ENCODE measurements at regions not wholly inside any gene's neighbourhood (a gene's known extent, or its start where the extent isn't known, plus 50 kb on each side); places are given as distances from the start of the nearest gene placed in this dataset.

GRCh38 chr16:35642322-35642835 lies 2183.0 kb downstream of the TP53TG3F start:
- ChIA-PET POLR2A (no interaction called here), CTCF (no interaction called here)
- H3K27me3 ChIP-seq (ENCODE audit: control insufficient read depth, insufficient read depth, low read length): no peaks in the 10 kb centered on the region
- TF ChIP-seq CTCF (IDR thresholded peaks at IDR 0.05; ENCODE audit: insufficient read depth, low read depth, low read length): no peak
- no peak overlapping the region for H3K4me3 ChIP-seq (ENCODE audit: low read depth, low read length)
- DNase-seq (ENCODE audit: low read depth): no peak
- H3K36me3 ChIP-seq (ENCODE audit: control insufficient read depth, insufficient read depth, low read length): no peaks in the 10 kb centered on the region

- Histone ChIP-seq H3K36me3 (ENCODE audit: control insufficient read depth, insufficient read depth, low read length) (no peaks in the 10 kb centered on the region), H3K27me3 (ENCODE audit: control insufficient read depth, insufficient read depth, low read length) (no peaks in the 10 kb centered on the region), H3K4me3 (ENCODE audit: low read depth, low read length) (no peak overlapping the region)
- POLR2A ChIA-PET: no interaction called here
- no peak for DNase-seq (ENCODE audit: low read depth)
- no peak for TF ChIP-seq CTCF (IDR thresholded peaks at IDR 0.05; ENCODE audit: insufficient read depth, low read depth, low read length)
- CTCF ChIA-PET: no interaction called here
These were observed 2192.4 kb downstream of the TP53TG3F start for GRCh38 chr16:35651841-35652240.

- no peak overlapping the region for H3K4me3 ChIP-seq (ENCODE audit: low read depth, low read length)
- no peak for TF ChIP-seq CTCF (IDR thresholded peaks at IDR 0.05; ENCODE audit: insufficient read depth, low read depth, low read length)
- POLR2A ChIA-PET: no interaction called here
- DNase-seq (ENCODE audit: low read depth): no peak
- H3K36me3 ChIP-seq (ENCODE audit: control insufficient read depth, insufficient read depth, low read length): no peaks in the 10 kb centered on the region
- no peaks in the 10 kb centered on the region for H3K27me3 ChIP-seq (ENCODE audit: control insufficient read depth, insufficient read depth, low read length)
- CTCF ChIA-PET: no interaction called here
These were observed 2204.8 kb downstream of the TP53TG3F start for GRCh38 chr16:35664091-35664693.

GRCh38 chr16:35685085-35685484 lies 2225.7 kb downstream of the TP53TG3F start:
- DNase-seq (ENCODE audit: low read depth): no peak
- Histone ChIP-seq H3K36me3 (ENCODE audit: control insufficient read depth, insufficient read depth, low read length) (no peaks in the 10 kb centered on the region), H3K27me3 (ENCODE audit: control insufficient read depth, insufficient read depth, low read length) (no peaks in the 10 kb centered on the region), H3K4me3 (ENCODE audit: low read depth, low read length) (no peak overlapping the region)
- ChIA-PET POLR2A (no interaction called here), CTCF (no interaction called here)
- TF ChIP-seq CTCF (IDR thresholded peaks at IDR 0.05; ENCODE audit: insufficient read depth, low read depth, low read length): no peak

- ChIA-PET CTCF (no interaction called here), POLR2A (no interaction called here)
- no peak for DNase-seq (ENCODE audit: low read depth)
- H3K36me3 ChIP-seq (ENCODE audit: control insufficient read depth, insufficient read depth, low read length): no peaks in the 10 kb centered on the region
- no peak for TF ChIP-seq CTCF (IDR thresholded peaks at IDR 0.05; ENCODE audit: insufficient read depth, low read depth, low read length)
- no peaks in the 10 kb centered on the region for H3K27me3 ChIP-seq (ENCODE audit: control insufficient read depth, insufficient read depth, low read length)
- H3K4me3 ChIP-seq (ENCODE audit: low read depth, low read length): no peak overlapping the region
These were observed 2227.2 kb downstream of the TP53TG3F start for GRCh38 chr16:35686595-35686994.
